ENCODE measurements at regions not wholly inside any gene's neighbourhood (a gene's known extent, or its start where the extent isn't known, plus 50 kb on each side); places are given as distances from the start of the nearest gene placed in this dataset.

DNA sequence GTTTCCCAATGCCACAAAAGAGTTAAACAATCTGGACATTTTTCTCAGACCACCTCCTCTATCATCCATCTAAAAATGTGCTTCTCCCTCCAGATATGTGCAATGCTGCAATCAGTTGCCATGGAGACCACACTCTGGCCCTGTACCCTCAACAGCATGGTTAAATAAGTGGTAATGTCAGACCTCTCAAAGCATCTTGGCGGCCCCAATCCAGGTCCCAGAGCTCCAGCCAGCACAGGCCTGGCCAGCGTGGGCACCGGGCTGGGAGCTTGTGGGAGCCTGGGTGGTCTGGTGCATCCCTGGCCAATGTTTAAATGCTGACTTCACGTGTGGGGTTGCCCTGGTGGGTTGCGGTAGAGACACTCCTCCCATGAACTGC is 362.9 kb upstream of the ZNF32 start:
- TF ChIP-seq, protein P1, sequence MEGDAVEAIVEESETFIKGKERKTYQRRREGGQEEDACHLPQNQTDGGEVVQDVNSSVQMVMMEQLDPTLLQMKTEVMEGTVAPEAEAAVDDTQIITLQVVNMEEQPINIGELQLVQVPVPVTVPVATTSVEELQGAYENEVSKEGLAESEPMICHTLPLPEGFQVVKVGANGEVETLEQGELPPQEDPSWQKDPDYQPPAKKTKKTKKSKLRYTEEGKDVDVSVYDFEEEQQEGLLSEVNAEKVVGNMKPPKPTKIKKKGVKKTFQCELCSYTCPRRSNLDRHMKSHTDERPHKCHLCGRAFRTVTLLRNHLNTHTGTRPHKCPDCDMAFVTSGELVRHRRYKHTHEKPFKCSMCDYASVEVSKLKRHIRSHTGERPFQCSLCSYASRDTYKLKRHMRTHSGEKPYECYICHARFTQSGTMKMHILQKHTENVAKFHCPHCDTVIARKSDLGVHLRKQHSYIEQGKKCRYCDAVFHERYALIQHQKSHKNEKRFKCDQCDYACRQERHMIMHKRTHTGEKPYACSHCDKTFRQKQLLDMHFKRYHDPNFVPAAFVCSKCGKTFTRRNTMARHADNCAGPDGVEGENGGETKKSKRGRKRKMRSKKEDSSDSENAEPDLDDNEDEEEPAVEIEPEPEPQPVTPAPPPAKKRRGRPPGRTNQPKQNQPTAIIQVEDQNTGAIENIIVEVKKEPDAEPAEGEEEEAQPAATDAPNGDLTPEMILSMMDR (IDR thresholded peaks at IDR 0.05) = no peak
- TF ChIP-seq POLR2AphosphoS5 (IDR thresholded peaks at IDR 0.05) (no peak), EP300 (IDR thresholded peaks at IDR 0.05) (no peak), POLR2A (IDR thresholded peaks at IDR 0.05; ENCODE audit: low read depth) (no peak)
